ENCODE measurements at regions not wholly inside any gene's neighbourhood (a gene's known extent, or its start where the extent isn't known, plus 50 kb on each side); places are given as distances from the start of the nearest gene placed in this dataset.

DNA sequence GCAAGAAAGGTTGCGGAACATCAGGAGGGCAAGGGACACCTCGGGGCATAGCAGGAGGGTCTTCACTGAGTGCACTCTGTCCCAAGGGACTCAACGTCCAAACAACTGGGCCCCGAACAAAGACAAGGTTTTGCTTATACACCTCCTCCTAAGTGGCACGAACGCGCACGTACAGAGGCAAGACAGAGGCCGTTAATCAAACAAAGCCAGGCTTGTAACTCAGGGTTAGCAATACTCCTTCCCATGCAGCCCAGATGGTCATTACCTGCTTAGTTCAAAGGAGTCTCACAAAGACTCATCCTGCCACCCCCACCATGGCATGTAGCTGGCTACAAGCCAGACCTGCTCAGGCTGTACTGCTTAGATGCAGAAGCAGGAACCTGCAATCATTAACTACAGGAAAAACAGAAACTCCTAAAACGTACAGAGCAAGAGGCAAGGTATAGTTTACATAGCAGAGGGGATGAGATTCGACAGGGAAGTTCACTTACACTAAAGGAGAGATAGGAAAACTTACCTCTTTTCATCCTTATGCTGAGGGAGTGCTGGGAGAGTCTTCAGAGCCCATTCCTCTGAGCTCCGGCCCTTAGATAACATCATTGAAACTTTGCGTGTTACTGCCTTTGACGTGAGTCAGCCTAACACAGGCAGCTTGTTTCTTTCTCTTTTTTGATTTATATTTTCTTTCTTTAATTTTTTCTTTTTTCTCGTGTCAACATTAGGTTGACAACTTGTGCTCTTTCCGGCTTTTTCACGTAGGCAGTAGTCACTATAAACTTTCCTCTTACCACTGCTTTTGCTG lies 1319.1 kb downstream of the TMEM121 start (continued):
- TF ChIP-seq, protein P1, sequence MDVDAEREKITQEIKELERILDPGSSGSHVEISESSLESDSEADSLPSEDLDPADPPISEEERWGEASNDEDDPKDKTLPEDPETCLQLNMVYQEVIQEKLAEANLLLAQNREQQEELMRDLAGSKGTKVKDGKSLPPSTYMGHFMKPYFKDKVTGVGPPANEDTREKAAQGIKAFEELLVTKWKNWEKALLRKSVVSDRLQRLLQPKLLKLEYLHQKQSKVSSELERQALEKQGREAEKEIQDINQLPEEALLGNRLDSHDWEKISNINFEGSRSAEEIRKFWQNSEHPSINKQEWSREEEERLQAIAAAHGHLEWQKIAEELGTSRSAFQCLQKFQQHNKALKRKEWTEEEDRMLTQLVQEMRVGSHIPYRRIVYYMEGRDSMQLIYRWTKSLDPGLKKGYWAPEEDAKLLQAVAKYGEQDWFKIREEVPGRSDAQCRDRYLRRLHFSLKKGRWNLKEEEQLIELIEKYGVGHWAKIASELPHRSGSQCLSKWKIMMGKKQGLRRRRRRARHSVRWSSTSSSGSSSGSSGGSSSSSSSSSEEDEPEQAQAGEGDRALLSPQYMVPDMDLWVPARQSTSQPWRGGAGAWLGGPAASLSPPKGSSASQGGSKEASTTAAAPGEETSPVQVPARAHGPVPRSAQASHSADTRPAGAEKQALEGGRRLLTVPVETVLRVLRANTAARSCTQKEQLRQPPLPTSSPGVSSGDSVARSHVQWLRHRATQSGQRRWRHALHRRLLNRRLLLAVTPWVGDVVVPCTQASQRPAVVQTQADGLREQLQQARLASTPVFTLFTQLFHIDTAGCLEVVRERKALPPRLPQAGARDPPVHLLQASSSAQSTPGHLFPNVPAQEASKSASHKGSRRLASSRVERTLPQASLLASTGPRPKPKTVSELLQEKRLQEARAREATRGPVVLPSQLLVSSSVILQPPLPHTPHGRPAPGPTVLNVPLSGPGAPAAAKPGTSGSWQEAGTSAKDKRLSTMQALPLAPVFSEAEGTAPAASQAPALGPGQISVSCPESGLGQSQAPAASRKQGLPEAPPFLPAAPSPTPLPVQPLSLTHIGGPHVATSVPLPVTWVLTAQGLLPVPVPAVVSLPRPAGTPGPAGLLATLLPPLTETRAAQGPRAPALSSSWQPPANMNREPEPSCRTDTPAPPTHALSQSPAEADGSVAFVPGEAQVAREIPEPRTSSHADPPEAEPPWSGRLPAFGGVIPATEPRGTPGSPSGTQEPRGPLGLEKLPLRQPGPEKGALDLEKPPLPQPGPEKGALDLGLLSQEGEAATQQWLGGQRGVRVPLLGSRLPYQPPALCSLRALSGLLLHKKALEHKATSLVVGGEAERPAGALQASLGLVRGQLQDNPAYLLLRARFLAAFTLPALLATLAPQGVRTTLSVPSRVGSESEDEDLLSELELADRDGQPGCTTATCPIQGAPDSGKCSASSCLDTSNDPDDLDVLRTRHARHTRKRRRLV (CRISPR knock-in tag; IDR thresholded peaks at IDR 0.05) = no peak
- TF ChIP-seq ZNF124 (CRISPR knock-in tag; IDR thresholded peaks at IDR 0.05) = no peak; the same call in 1 of the 2 replicates

DNA sequence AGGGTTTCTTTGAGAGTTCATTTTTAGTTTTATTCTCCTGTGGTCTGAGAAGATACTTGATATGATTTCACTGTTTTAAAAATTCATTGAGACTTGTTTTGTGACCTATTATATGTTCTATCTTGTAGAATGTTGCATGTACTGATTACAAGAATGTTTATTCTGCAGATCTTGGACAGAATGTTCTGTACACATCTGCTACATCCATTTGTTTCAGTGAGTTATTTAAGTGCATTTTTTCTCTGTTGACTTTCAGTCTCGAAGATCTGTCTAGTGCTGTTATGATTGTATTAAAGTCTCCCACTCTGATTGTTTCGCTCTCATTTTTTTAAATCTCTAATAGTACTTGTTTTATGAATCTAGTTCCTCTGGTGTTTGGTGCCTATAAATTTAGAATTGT lies 1319.8 kb downstream of the TMEM121 start:
- no peak overlapping the region for H2AFZ ChIP-seq (ENCODE audit: low read length)
- peak overlapping the region; percentile 95 for H3K27ac ChIP-seq (ENCODE audit: extremely low read length, insufficient read depth, low read length)
- H3K4me3 ChIP-seq (replicated peaks in 1 of 3; ENCODE audit: insufficient read depth in 1 of 3, low read depth in 2 of 3, low read length in 3 of 3) = peak overlapping the region; percentile 76 to 88 (median 80); a peak in 5 of 6 replicates
- peak overlapping the region; percentile 56 for H3K9ac ChIP-seq (ENCODE audit: insufficient read depth, low read depth, low read length)
- H3K4me2 ChIP-seq (ENCODE audit: low read depth, low read length) = peak overlapping the region; percentile 96
- FAIRE-seq (no peak), ATAC-seq (no peak), DNase-seq (ENCODE audit: low spot score) (no peak)
- in situ Hi-C loops (cut with HindIII; ENCODE audit: extremely low pct_ligation_motif_present, low pct_unique_long_range_greater_than_20kb) (no loop called here), intact Hi-C loops (cut with micrococcal nuclease; ENCODE audit: unreplicated experiment) (loop anchor here (1.0 kb wide), 1 partner anchor 26 kb away; no protein-coding TSS in a partner anchor)
- ChIA-PET CTCF (ENCODE audit: low intra/inter-chr PET ratio, low total read pairs) (interaction anchor here (1.0 to 4.8 kb wide), 2 partner anchors 15 to 37 kb away, joined by 3 to 54 read pairs; no protein-coding TSS in a partner anchor), POLR2A (no interaction called here)
- H3K27me3 ChIP-seq (ENCODE audit: control insufficient read depth in 1 of 2, insufficient read depth in 2 of 2, low read length in 2 of 2) = no peaks in the 10 kb centered on the region
- H4K20me1 ChIP-seq (ENCODE audit: insufficient read depth, low read length) = no peaks in the 10 kb centered on the region
- H3K9me3 ChIP-seq (ENCODE audit: low read length) = no peaks in the 10 kb centered on the region
- WGBS (ENCODE audit: low lambda C conversion rate) = 7% methylated on average over 2 of the region's 2 CpGs
- BruUV-seq (replicated peaks) = no TSS peak
- H3K36me3 ChIP-seq (replicated peaks in 1 of 2; ENCODE audit: control insufficient read depth in 1 of 2, insufficient read depth in 2 of 2, low read length in 2 of 2) = peaks cover 0 to 4% of the 10 kb centered on the region in 2 experiments; a peak in 2 of 5 replicates
- peaks cover 49% of the 10 kb centered on the region for H3K79me2 ChIP-seq (ENCODE audit: insufficient read depth, low read length)
- TF ChIP-seq, protein P2, sequence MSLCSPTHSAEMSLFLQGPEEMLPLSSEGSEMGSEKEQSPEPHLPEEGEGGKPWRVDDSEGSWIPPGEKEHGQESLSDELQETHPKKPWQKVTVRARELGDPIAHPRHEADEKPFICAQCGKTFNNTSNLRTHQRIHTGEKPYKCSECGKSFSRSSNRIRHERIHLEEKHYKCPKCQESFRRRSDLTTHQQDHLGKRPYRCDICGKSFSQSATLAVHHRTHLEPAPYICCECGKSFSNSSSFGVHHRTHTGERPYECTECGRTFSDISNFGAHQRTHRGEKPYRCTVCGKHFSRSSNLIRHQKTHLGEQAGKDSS (CRISPR knock-in tag; IDR thresholded peaks at IDR 0.05; ENCODE audit: borderline replicate concordance, low read depth) = no peak
- no peak for TF ChIP-seq AHR (CRISPR knock-in tag; IDR thresholded peaks at IDR 0.05)
- H3K4me1 ChIP-seq (ENCODE audit: insufficient read depth, low read length) = peaks cover 57% of the 10 kb centered on the region

All from HepG2 (cell line).